Common myeloid progenitor, CD34-positive (primary cell): ENCODE measurements at regions not wholly inside any gene's neighbourhood (a gene's known extent, or its start where the extent isn't known, plus 50 kb on each side); places are given as distances from the start of the nearest gene placed in this dataset.
A peak's percentile ranks its signal among the peaks of the same experiment; 100 is the strongest.

Experiments
- CTCF ChIA-PET: fragments of 350-600 bp; sonication (Branson Sonifier 250); formaldehyde crosslinking; loops from one replicate; lab custom pipeline; 2021; ENCODE audit warnings: antibody characterized with exemption; lab: Charles Lee
- POLR2A ChIA-PET: fragments of 350-600 bp; sonication (Branson Sonifier 250); formaldehyde crosslinking; loops from one replicate; lab custom pipeline; 2021; ENCODE audit warnings: antibody characterized with exemption; lab: Charles Lee
- DNase-seq, 3 donors: peaks; one replicate each; pipeline versions ENCODE4 v3.0.0 to v3.0.0-alpha.2; 2013
- H3K27ac ChIP-seq, 2 experiments: 1 replicate in 1 of 2; 2 replicates in 1 of 2; pipeline ENCODE4 v1.7.0; 2013; ENCODE audit warnings: inconsistent platforms in 2 of 2, low read length in 2 of 2, mild to moderate bottlenecking in 2 of 2, low read depth in 1 of 2, moderate library complexity in 1 of 2; ENCODE audit not compliant: severe bottlenecking in 2 of 2, insufficient read depth in 1 of 2, poor library complexity in 1 of 2
- H3K27me3 ChIP-seq, 5 experiments: replicated peaks in 2 of 5; 1 replicate in 3 of 5; 2 replicates in 2 of 5; pipeline versions ENCODE4 v1.6.1 to v1.7.0; 2013; ENCODE audit warnings: low read length in 4 of 5, mild to moderate bottlenecking in 2 of 5, moderate library complexity in 2 of 5, inconsistent platforms in 1 of 5; ENCODE audit not compliant: insufficient read depth in 5 of 5, control insufficient read depth in 4 of 5
- H3K36me3 ChIP-seq, 4 experiments: 1 replicate in 2 of 4; 2 replicates in 2 of 4; pipeline versions ENCODE4 v1.6.1 to v1.7.0; 2013; ENCODE audit warnings: low read length in 3 of 4, control low read depth in 1 of 4, mild to moderate bottlenecking in 1 of 4; ENCODE audit not compliant: control insufficient read depth in 4 of 4, insufficient read depth in 4 of 4
- H3K4me1 ChIP-seq, 4 experiments: 1 replicate in 3 of 4; 2 replicates in 1 of 4; pipeline versions ENCODE4 v1.6.1 to v1.7.1; 2013; ENCODE audit warnings: low read length in 3 of 4, mild to moderate bottlenecking in 3 of 4, control low read depth in 1 of 4, inconsistent platforms in 1 of 4, moderate library complexity in 1 of 4; ENCODE audit not compliant: control insufficient read depth in 4 of 4, insufficient read depth in 4 of 4; ENCODE audit errors: control extremely low read depth in 1 of 4
- H3K4me3 ChIP-seq, 7 experiments: 1 replicate in 4 of 7; 2 replicates in 3 of 7; pipeline versions ENCODE4 v1.5.1 to v1.7.0; 2013; ENCODE audit warnings: mild to moderate bottlenecking in 7 of 7, low read length in 6 of 7, moderate library complexity in 6 of 7, inconsistent platforms in 2 of 7, low read depth in 2 of 7, control low read depth in 1 of 7; ENCODE audit not compliant: insufficient read depth in 4 of 7, control insufficient read depth in 1 of 7; ENCODE audit errors: extremely low read depth in 1 of 7
- H3K9me3 ChIP-seq, 5 experiments: 1 replicate in 4 of 5; 2 replicates in 1 of 5; pipeline versions ENCODE4 v1.6.1 to v1.7.1; 2013; ENCODE audit warnings: low read length in 4 of 5, mild to moderate bottlenecking in 2 of 5, inconsistent platforms in 1 of 5, low read depth in 1 of 5, moderate library complexity in 1 of 5; ENCODE audit not compliant: control insufficient read depth in 4 of 5, insufficient read depth in 2 of 5; ENCODE audit errors: control extremely low read depth in 1 of 5
- WGBS: methylation state at CpG from one replicate; pipeline ENCODE4 v1.1.5; 2013; ENCODE audit not compliant: insufficient coverage; 5-methylcytosine and 5-hydroxymethylcytosine counted together

- Histone ChIP-seq H3K4me1 (peaks cover 0 to 4% (median 2%) of the 10 kb centered on the region in 4 experiments), H3K9me3 (no peaks in the 10 kb centered on the region), H3K27me3 (no peaks in the 10 kb centered on the region), H3K27ac (no peak overlapping the region), H3K36me3 (no peaks in the 10 kb centered on the region), H3K4me3 (no peak overlapping the region)
- ChIA-PET CTCF (interaction anchor here (0.8 to 1.3 kb wide), 4 partner anchors 153 to 299 kb away, joined by 3 to 4 read pairs (median 3); no protein-coding TSS in a partner anchor), POLR2A (no interaction called here)
- peak; percentile 8 to 67 (median 59) for DNase-seq
Measured at GRCh38 chr3:151620071-151620470, 113.7 kb upstream of the AADACL2 start.

- Histone ChIP-seq H3K4me1 (peaks cover 0 to 3% (median 2%) of the 10 kb centered on the region in 4 experiments), H3K4me3 (no peak overlapping the region), H3K9me3 (peaks cover 0 to 3% (median 0%) of the 10 kb centered on the region in 5 experiments), H3K27me3 (no peaks in the 10 kb centered on the region), H3K27ac (no peak overlapping the region), H3K36me3 (no peaks in the 10 kb centered on the region)
- ChIA-PET POLR2A (no interaction called here), CTCF (interaction anchor here (1.1 kb wide), 1 partner anchor 30 kb away, joined by 3 read pairs; no protein-coding TSS in a partner anchor)
- DNase-seq = no peak
- 64% methylated on average over 3 of the region's 4 CpGs for WGBS
Measured at GRCh38 chr3:151615464-151615863, 118.3 kb upstream of the AADACL2 start.

GRCh38 chr3:151612115-151612514 lies 121.6 kb upstream of the AADACL2 start:
- no peak overlapping the region for H3K27ac ChIP-seq
- no CpG with 5 or more reads among the region's 2 CpGs for WGBS
- POLR2A ChIA-PET = no interaction called here

GRCh38 chr3:151611419-151611818 lies 122.3 kb upstream of the AADACL2 start:
- peaks cover 0 to 4% (median 0%) of the 10 kb centered on the region in 5 experiments for H3K9me3 ChIP-seq
- no peaks in the 10 kb centered on the region for H3K36me3 ChIP-seq
- no peaks in the 10 kb centered on the region for H3K27me3 ChIP-seq
- no peak overlapping the region for H3K4me3 ChIP-seq
- ChIA-PET POLR2A (no interaction called here), CTCF (no interaction called here)
- H3K27ac ChIP-seq = no peak overlapping the region
- H3K4me1 ChIP-seq = no peaks in the 10 kb centered on the region
- DNase-seq = no peak
- WGBS = no CpG with 5 or more reads among the region's 3 CpGs

More at GRCh38 chr3:151612115-151612514, 121.6 kb upstream of the AADACL2 start:
- CTCF ChIA-PET = no interaction called here
- H3K27me3 ChIP-seq = no peaks in the 10 kb centered on the region
- H3K9me3 ChIP-seq = peaks cover 0 to 4% (median 0%) of the 10 kb centered on the region in 5 experiments
- no peaks in the 10 kb centered on the region for H3K36me3 ChIP-seq
- no peak for DNase-seq
- no peaks in the 10 kb centered on the region for H3K4me1 ChIP-seq
- no peak overlapping the region for H3K4me3 ChIP-seq

GRCh38 chr3:151609491-151609890 lies 124.2 kb upstream of the AADACL2 start:
- no peaks in the 10 kb centered on the region for H3K27me3 ChIP-seq
- ChIA-PET CTCF (no interaction called here), POLR2A (no interaction called here)
- no peak overlapping the region for H3K4me3 ChIP-seq
- H3K9me3 ChIP-seq = peaks cover 0 to 4% (median 0%) of the 10 kb centered on the region in 5 experiments
- H3K4me1 ChIP-seq = no peaks in the 10 kb centered on the region
- no peaks in the 10 kb centered on the region for H3K36me3 ChIP-seq
- no peak overlapping the region for H3K27ac ChIP-seq
- no peak for DNase-seq
- no CpG with 5 or more reads among the region's 2 CpGs for WGBS

GRCh38 chr3:151604891-151605290 lies 128.8 kb upstream of the AADACL2 start:
- Histone ChIP-seq H3K27me3 (no peaks in the 10 kb centered on the region), H3K4me3 (no peak overlapping the region), H3K9me3 (peaks cover 0 to 2% (median 0%) of the 10 kb centered on the region in 5 experiments), H3K4me1 (no peaks in the 10 kb centered on the region), H3K36me3 (no peaks in the 10 kb centered on the region), H3K27ac (no peak overlapping the region)
- ChIA-PET CTCF (no interaction called here), POLR2A (no interaction called here)
- DNase-seq = no peak
- no CpG with 5 or more reads among the region's 1 CpG for WGBS

- CTCF ChIA-PET = no interaction called here
- no peaks in the 10 kb centered on the region for H3K4me1 ChIP-seq
- POLR2A ChIA-PET = no interaction called here
Measured at GRCh38 chr3:151600783-151601182, 132.9 kb upstream of the AADACL2 start.

More at GRCh38 chr3:151600783-151601182, 132.9 kb upstream of the AADACL2 start:
- no peak for DNase-seq
- Histone ChIP-seq H3K9me3 (peaks cover 0 to 3% (median 0%) of the 10 kb centered on the region in 5 experiments), H3K27ac (no peak overlapping the region), H3K36me3 (no peaks in the 10 kb centered on the region), H3K27me3 (no peaks in the 10 kb centered on the region), H3K4me3 (no peak overlapping the region)
